ENCODE measurements at regions not wholly inside any gene's neighbourhood (a gene's known extent, or its start where the extent isn't known, plus 50 kb on each side); places are given as distances from the start of the nearest gene placed in this dataset.
A peak's percentile ranks its signal among the peaks of the same experiment; 100 is the strongest.

DNA sequence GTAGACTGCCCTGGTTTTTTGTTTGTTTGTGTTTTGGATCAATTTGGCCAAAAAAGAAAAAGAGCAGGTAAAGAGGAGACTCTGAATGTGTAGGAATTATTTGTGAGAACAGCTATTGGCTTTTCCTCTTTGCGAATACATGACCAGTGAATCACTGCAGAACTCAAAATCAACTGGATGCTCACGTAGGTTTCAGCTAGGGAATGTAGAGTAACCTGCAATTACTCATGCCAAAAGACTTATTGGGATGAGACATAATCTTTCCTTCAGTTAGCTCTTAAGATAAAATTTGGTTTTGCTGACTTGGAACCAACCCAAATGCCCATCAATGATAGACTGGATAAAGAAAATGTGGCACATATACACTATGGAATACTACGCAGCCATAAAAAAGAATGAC lies 348.0 kb downstream of the NPR3 start:
- TF ChIP-seq, protein P1, sequence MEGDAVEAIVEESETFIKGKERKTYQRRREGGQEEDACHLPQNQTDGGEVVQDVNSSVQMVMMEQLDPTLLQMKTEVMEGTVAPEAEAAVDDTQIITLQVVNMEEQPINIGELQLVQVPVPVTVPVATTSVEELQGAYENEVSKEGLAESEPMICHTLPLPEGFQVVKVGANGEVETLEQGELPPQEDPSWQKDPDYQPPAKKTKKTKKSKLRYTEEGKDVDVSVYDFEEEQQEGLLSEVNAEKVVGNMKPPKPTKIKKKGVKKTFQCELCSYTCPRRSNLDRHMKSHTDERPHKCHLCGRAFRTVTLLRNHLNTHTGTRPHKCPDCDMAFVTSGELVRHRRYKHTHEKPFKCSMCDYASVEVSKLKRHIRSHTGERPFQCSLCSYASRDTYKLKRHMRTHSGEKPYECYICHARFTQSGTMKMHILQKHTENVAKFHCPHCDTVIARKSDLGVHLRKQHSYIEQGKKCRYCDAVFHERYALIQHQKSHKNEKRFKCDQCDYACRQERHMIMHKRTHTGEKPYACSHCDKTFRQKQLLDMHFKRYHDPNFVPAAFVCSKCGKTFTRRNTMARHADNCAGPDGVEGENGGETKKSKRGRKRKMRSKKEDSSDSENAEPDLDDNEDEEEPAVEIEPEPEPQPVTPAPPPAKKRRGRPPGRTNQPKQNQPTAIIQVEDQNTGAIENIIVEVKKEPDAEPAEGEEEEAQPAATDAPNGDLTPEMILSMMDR (conservative IDR thresholded peaks at IDR 0.05; ENCODE audit: low read depth): no peak
- no peak for DNase-seq (ENCODE audit: low spot score)
- POLR2A ChIA-PET (ENCODE audit: low non-redundant PET): no interaction called here
- CTCF ChIA-PET: no interaction called here
- H3K27ac ChIP-seq: no peak overlapping the region

- DNase-seq (ENCODE audit: low spot score): no peak
These were observed 354.0 kb downstream of the NPR3 start for GRCh38 chr5:33065131-33065530.

GRCh38 chr5:33067291-33067690 lies 356.2 kb downstream of the NPR3 start:
- ChIA-PET POLR2A (ENCODE audit: low non-redundant PET) (no interaction called here), CTCF (no interaction called here)
- TF ChIP-seq, protein P1 (conservative IDR thresholded peaks at IDR 0.05; ENCODE audit: low read depth): no peak
- no peak overlapping the region for H3K27ac ChIP-seq
- no peak for DNase-seq (ENCODE audit: low spot score)

More at GRCh38 chr5:33065131-33065530, 354.0 kb downstream of the NPR3 start:
- no peak overlapping the region for H3K27ac ChIP-seq
- ChIA-PET POLR2A (ENCODE audit: low non-redundant PET) (no interaction called here), CTCF (no interaction called here)
- TF ChIP-seq, protein P1 (conservative IDR thresholded peaks at IDR 0.05; ENCODE audit: low read depth): no peak

DNA sequence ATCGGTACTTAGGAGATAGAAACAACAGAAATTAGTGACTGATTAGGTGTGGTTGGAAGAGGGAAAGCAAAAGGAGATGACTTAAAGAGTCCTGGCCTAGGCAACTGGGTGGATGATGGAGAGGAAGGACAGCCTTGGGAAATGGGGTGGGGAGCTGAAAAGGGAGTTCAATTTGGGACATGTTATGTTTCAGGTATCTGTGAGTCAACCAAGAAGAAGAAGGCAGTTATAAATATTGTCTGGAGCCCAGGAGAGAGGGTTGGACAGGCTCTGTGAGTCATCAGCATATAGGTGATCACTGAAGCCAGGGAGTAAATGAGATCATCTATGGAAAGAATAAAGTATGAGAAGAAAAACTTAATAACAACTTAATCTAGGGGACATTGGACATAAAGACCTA lies 357.7 kb downstream of the NPR3 start:
- H3K27ac ChIP-seq: no peak overlapping the region
- TF ChIP-seq, protein P1 (conservative IDR thresholded peaks at IDR 0.05; ENCODE audit: low read depth): no peak
- POLR2A ChIA-PET (ENCODE audit: low non-redundant PET): no interaction called here
- peak; percentile 81 for DNase-seq (ENCODE audit: low spot score)
- CTCF ChIA-PET: no interaction called here

- ChIA-PET POLR2A (ENCODE audit: low non-redundant PET) (no interaction called here), CTCF (no interaction called here)
- no peak overlapping the region for H3K27ac ChIP-seq
- TF ChIP-seq, protein P1 (conservative IDR thresholded peaks at IDR 0.05; ENCODE audit: low read depth): no peak
- no peak for DNase-seq (ENCODE audit: low spot score)
These were observed 361.2 kb downstream of the NPR3 start for GRCh38 chr5:33072296-33072695.

GRCh38 chr5:33072726-33073125 lies 361.6 kb downstream of the NPR3 start:
- no peak overlapping the region for H3K27ac ChIP-seq
- ChIA-PET POLR2A (ENCODE audit: low non-redundant PET) (interaction anchor here (0.7 kb wide), 1 partner anchor 9 kb away, joined by 3 read pairs; no protein-coding TSS in a partner anchor), CTCF (no interaction called here)
- no peak for DNase-seq (ENCODE audit: low spot score)
- TF ChIP-seq, protein P1 (conservative IDR thresholded peaks at IDR 0.05; ENCODE audit: low read depth): no peak

DNA sequence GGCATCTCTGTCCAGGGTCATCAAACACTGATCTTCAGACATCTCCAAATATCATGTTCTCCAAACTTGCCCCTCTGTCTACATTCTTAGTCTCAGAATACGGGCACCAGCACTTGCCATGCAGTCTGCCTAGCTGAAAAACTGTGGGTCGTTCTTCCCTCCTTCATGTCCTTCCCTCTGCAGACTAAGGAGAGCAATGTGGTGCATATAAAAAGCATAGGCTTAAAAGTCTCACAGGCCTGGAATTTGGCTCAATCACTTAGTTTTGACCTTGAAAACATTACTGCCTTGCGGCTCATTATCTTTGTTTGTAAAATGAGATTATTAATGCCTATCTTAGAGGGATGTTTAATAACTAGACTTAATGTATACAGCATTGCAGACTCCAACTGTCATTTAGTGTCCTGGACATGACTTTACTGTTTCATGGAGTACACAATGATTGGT lies 362.8 kb downstream of the NPR3 start:
- TF ChIP-seq, protein P1 (conservative IDR thresholded peaks at IDR 0.05; ENCODE audit: low read depth): no peak
- H3K27ac ChIP-seq: no peak overlapping the region
- no peak for DNase-seq (ENCODE audit: low spot score)
- CTCF ChIA-PET: no interaction called here
- POLR2A ChIA-PET (ENCODE audit: low non-redundant PET): no interaction called here

Data from RWPE1 (cell line).